H1 (cell line): ENCODE measurements at regions not wholly inside any gene's neighbourhood (a gene's known extent, or its start where the extent isn't known, plus 50 kb on each side); places are given as distances from the start of the nearest gene placed in this dataset.
A peak's percentile ranks its signal among the peaks of the same experiment; 100 is the strongest.

Source experiments
- CTCF ChIA-PET: fragments of 300-600 bp; sonication (Branson Sonifier 250); formaldehyde crosslinking; loops from one replicate; lab custom pipeline; 2021; ENCODE audit not compliant: partially characterized antibody; lab: Charles Lee
- POLR2A ChIA-PET: fragments of 300-600 bp; sonication (Branson Sonifier 250); formaldehyde crosslinking; loops from one replicate; lab custom pipeline; 2021; ENCODE audit warnings: inconsistent platforms; ENCODE audit not compliant: partially characterized antibody; lab: Charles Lee
- DNase-seq, 2 experiments: peaks; one replicate each; pipeline versions ENCODE4 v3.0.0 to v3.0.0-alpha.2; 2010 to 2022; ENCODE audit warnings: low spot score in 2 of 2, low read depth in 1 of 2, mixed read lengths in 1 of 2
- FAIRE-seq: peaks from 2 replicates; lab custom pipeline; 2011; peaks lifted over from hg19 to GRCh38; lab: Jason Lieb, UNC
- H2AFZ ChIP-seq: 2 replicates; pipeline ENCODE4 v1.8.1; 2012; ENCODE audit warnings: low read length, inconsistent platforms
- H2AK5ac ChIP-seq: 2 replicates; pipeline ENCODE4 v1.6.1; 2013; ENCODE audit warnings: low read depth, low read length
- H2BK120ac ChIP-seq: replicated peaks from 2 replicates; pipeline ENCODE3; 2013; ENCODE audit warnings: low read depth, low read length, inconsistent platforms
- H2BK12ac ChIP-seq: 2 replicates; pipeline ENCODE4 v1.6.1; 2013; ENCODE audit warnings: low read depth, low read length
- H2BK15ac ChIP-seq: 2 replicates; pipeline ENCODE4 v1.6.1; 2013; ENCODE audit warnings: low read length
- H2BK20ac ChIP-seq: 2 replicates; pipeline ENCODE4 v1.6.1; 2013; ENCODE audit warnings: low read length
- H2BK5ac ChIP-seq: 2 replicates; pipeline ENCODE4 v1.6.1; 2013; ENCODE audit warnings: low read depth, low read length
- H3K14ac ChIP-seq: 2 replicates; pipeline ENCODE4 v1.6.1; 2013; ENCODE audit warnings: inconsistent platforms; ENCODE audit not compliant: insufficient read length
- H3K18ac ChIP-seq: 2 replicates; pipeline ENCODE4 v1.6.1; 2013; ENCODE audit warnings: low read length; ENCODE audit errors: extremely low read depth
- H3K23ac ChIP-seq: 2 replicates; pipeline ENCODE4 v1.6.1; 2013; ENCODE audit warnings: inconsistent platforms; ENCODE audit not compliant: insufficient read length
- H3K23me2 ChIP-seq: 2 replicates; pipeline ENCODE4 v1.6.1; 2013; ENCODE audit warnings: low read depth, low read length
- H3K27ac ChIP-seq: 2 replicates; pipeline ENCODE4 v1.6.1; 2011; ENCODE audit warnings: low read depth, low read length, inconsistent platforms
- H3K27me3 ChIP-seq, 4 experiments: replicated peaks in 1 of 4; 1 replicate in 1 of 4; 2 replicates in 3 of 4; pipeline versions ENCODE4 v1.6.1 to v1.8.1; 2011 to 2013; ENCODE audit warnings: low read length in 3 of 4, mild to moderate bottlenecking in 3 of 4, inconsistent platforms in 2 of 4, mixed read lengths in 2 of 4, moderate library complexity in 1 of 4; ENCODE audit not compliant: control insufficient read depth in 3 of 4, insufficient read depth in 3 of 4; ENCODE audit errors: extremely low read depth in 1 of 4
- H3K36me3 ChIP-seq, 4 experiments: 2 replicates each; pipeline versions ENCODE4 v1.6.1 to v1.8.1; 2011 to 2013; ENCODE audit warnings: mild to moderate bottlenecking in 4 of 4, low read length in 3 of 4, moderate library complexity in 2 of 4, control low read depth in 1 of 4, inconsistent platforms in 1 of 4; ENCODE audit not compliant: insufficient read depth in 4 of 4, control insufficient read depth in 2 of 4
- H3K4ac ChIP-seq: replicated peaks from 2 replicates; pipeline ENCODE3; 2013; ENCODE audit warnings: low read length, low read depth, mixed read lengths, inconsistent platforms; ENCODE audit not compliant: insufficient read length
- H3K4me1 ChIP-seq, 4 experiments: replicated peaks in 1 of 4; 1 replicate in 1 of 4; 2 replicates in 3 of 4; pipeline versions ENCODE4 v1.6.1 to v1.8.1; 2011 to 2013; ENCODE audit warnings: low read length in 3 of 4, inconsistent platforms in 2 of 4, mixed read lengths in 1 of 4; ENCODE audit not compliant: insufficient read depth in 4 of 4, control insufficient read depth in 3 of 4
- H3K4me2 ChIP-seq, 2 experiments: 2 replicates each; pipeline versions ENCODE4 v1.6.1 to v1.8.1; 2011 to 2013; ENCODE audit warnings: low read depth in 2 of 2, low read length in 2 of 2, control low read depth in 1 of 2, inconsistent platforms in 1 of 2, mild to moderate bottlenecking in 1 of 2; ENCODE audit not compliant: insufficient read depth in 1 of 2
- H3K4me3 ChIP-seq, 4 experiments: fragments of 200-600, 300-600 bp in 1 of 4; sonication (generic), shearing (Covaris generic), sonication (Bioruptor Twin) in 1 of 4; 2 replicates each; pipeline versions ENCODE4 v1.5.1 to v1.8.1; 2011 to 2016; ENCODE audit warnings: low read length in 4 of 4, low read depth in 3 of 4, control low read depth in 2 of 4, inconsistent platforms in 2 of 4, mild to moderate bottlenecking in 2 of 4, mixed read lengths in 1 of 4, moderate library complexity in 1 of 4; ENCODE audit not compliant: insufficient read depth in 2 of 4; ENCODE audit errors: extremely low read depth in 1 of 4
- H3K56ac ChIP-seq: replicated peaks from 2 replicates; pipeline ENCODE3; 2013; ENCODE audit warnings: low read depth, mild to moderate bottlenecking, mixed read lengths, low read length, inconsistent platforms; ENCODE audit not compliant: insufficient read length
- H3K79me1 ChIP-seq: 2 replicates; pipeline ENCODE4 v1.6.1; 2013; ENCODE audit warnings: low read depth, low read length, control low read depth
- H3K79me2 ChIP-seq, 2 experiments: 2 replicates each; pipeline versions ENCODE4 v1.6.1 to v1.8.1; 2012 to 2013; ENCODE audit warnings: low read length in 2 of 2, mild to moderate bottlenecking in 2 of 2, inconsistent platforms in 1 of 2; ENCODE audit not compliant: insufficient read depth in 2 of 2, control insufficient read depth in 1 of 2
- H3K9ac ChIP-seq, 4 experiments: replicated peaks in 1 of 4; 1 replicate in 1 of 4; 2 replicates in 3 of 4; pipeline versions ENCODE4 v1.6.1 to v1.8.1; 2011 to 2013; ENCODE audit warnings: low read depth in 3 of 4, low read length in 3 of 4, control low read depth in 2 of 4, mild to moderate bottlenecking in 2 of 4, moderate library complexity in 2 of 4, inconsistent platforms in 1 of 4; ENCODE audit errors: extremely low read depth in 1 of 4
- H3K9me3 ChIP-seq, 2 experiments: 2 replicates each; pipeline versions ENCODE4 v1.6.1 to v1.8.1; 2012 to 2013; ENCODE audit warnings: mild to moderate bottlenecking in 2 of 2, moderate library complexity in 2 of 2, control low read depth in 1 of 2, inconsistent platforms in 1 of 2, low read depth in 1 of 2, low read length in 1 of 2, mixed read lengths in 1 of 2; ENCODE audit not compliant: insufficient read depth in 2 of 2
- H4K20me1 ChIP-seq, 2 experiments: replicated peaks in 1 of 2; 2 replicates each; pipeline versions ENCODE3 to v1.8.1; 2011 to 2013; ENCODE audit warnings: inconsistent platforms in 2 of 2, low read length in 2 of 2, mild to moderate bottlenecking in 1 of 2; ENCODE audit not compliant: insufficient read depth in 2 of 2, control insufficient read depth in 1 of 2
- H4K5ac ChIP-seq: 2 replicates; pipeline ENCODE4 v1.6.1; 2013; ENCODE audit warnings: low read length, low read depth, mixed read lengths, inconsistent platforms; ENCODE audit not compliant: insufficient read length
- H4K8ac ChIP-seq: 2 replicates; pipeline ENCODE4 v1.8.0; 2013; ENCODE audit warnings: mild to moderate bottlenecking, moderate library complexity, low read length, inconsistent platforms; ENCODE audit not compliant: insufficient read depth; ENCODE audit errors: extremely low read depth
- H4K91ac ChIP-seq: replicated peaks from 2 replicates; pipeline ENCODE3; 2013; ENCODE audit warnings: low read length, mixed read lengths, inconsistent platforms; ENCODE audit not compliant: insufficient read length
- CEBPB ChIP-seq: IDR thresholded peaks from 2 replicates; pipeline ENCODE4 v1.6.1; 2012; ENCODE audit warnings: low read depth, low read length
- CTBP2 ChIP-seq: IDR thresholded peaks from 2 replicates; pipeline ENCODE4 v1.7.0; 2011; ENCODE audit warnings: borderline replicate concordance, mild to moderate bottlenecking, moderate library complexity, mixed read lengths, low read length; ENCODE audit not compliant: insufficient read depth, insufficient read length
- JUN ChIP-seq: IDR thresholded peaks from 2 replicates; pipeline ENCODE4 v1.6.1; 2011; ENCODE audit warnings: low read depth, mild to moderate bottlenecking, improper control_type of control experiment, low read length
- MAX ChIP-seq: IDR thresholded peaks from 2 replicates; pipeline ENCODE4 v1.6.1; 2012; ENCODE audit warnings: inconsistent platforms
- NRF1 ChIP-seq: IDR thresholded peaks from 2 replicates; pipeline ENCODE4 v1.6.1; 2011; ENCODE audit warnings: mild to moderate bottlenecking, low read depth, low read length, improper control_type of control experiment
- POU5F1 ChIP-seq: IDR thresholded peaks from 2 replicates; pipeline ENCODE4 v1.6.1; 2011; ENCODE audit warnings: low read depth, mild to moderate bottlenecking, low read length, moderate library complexity
- SP4 ChIP-seq: IDR thresholded peaks from 2 replicates; pipeline ENCODE4 v1.6.1; 2012; ENCODE audit warnings: low read length, inconsistent platforms
- YY1 ChIP-seq: IDR thresholded peaks from 2 replicates; pipeline ENCODE4 v1.6.1; 2011; ENCODE audit warnings: low read depth, mild to moderate bottlenecking, low read length
- WGBS, 2 experiments: shearing (Covaris generic) in 1 of 2; methylation state at CpG; one replicate each; pipeline versions ENCODE4 v1.1.6 to v1.1.7; 2013 to 2015; ENCODE audit warnings: low lambda C conversion rate in 2 of 2, mixed read lengths in 2 of 2, inconsistent platforms in 1 of 2, low coverage in 1 of 2, missing lambda C conversion rate in 1 of 2; ENCODE audit not compliant: insufficient replicate concordance in 2 of 2, insufficient coverage in 1 of 2, insufficient read length in 1 of 2; ENCODE audit errors: extremely low coverage in 1 of 2, missing lambda C conversion rate in 1 of 2; 5-methylcytosine and 5-hydroxymethylcytosine counted together

GRCh38 chr18:10350661-10351060 lies 103.8 kb upstream of the APCDD1 start:
- no peaks in the 10 kb centered on the region for H3K79me2 ChIP-seq
- H2BK20ac ChIP-seq, result no peak overlapping the region
- H3K9ac ChIP-seq, result no peak overlapping the region
- H2AK5ac ChIP-seq, result no peak overlapping the region
- H3K4me1 ChIP-seq, result no peaks in the 10 kb centered on the region
- ChIA-PET POLR2A (no interaction called here), CTCF (interaction anchor here (1.0 kb wide), 1 partner anchor 170 kb away, joined by 3 read pairs; no protein-coding TSS in a partner anchor)
- TF ChIP-seq MAX (no peak), CEBPB (no peak), YY1 (no peak), JUN (no peak), CTBP2 (no peak), POU5F1 (no peak), SP4 (no peak), NRF1 (no peak)
- H3K4ac ChIP-seq, result no peak overlapping the region
- DNase-seq (no peak), FAIRE-seq (no peak)
- H3K23ac ChIP-seq, result no peak overlapping the region
- H4K20me1 ChIP-seq, result no peaks in the 10 kb centered on the region
- 87% methylated on average over 10 of the region's 10 CpGs; no CpG with 5 or more reads in 1 of the 2 experiments for WGBS, 2 experiments
- H3K14ac ChIP-seq, result no peak overlapping the region
- peaks cover 2% of the 10 kb centered on the region; the same call in 1 of the 2 replicates for H3K23me2 ChIP-seq
- no peak overlapping the region for H3K4me3 ChIP-seq
- no peaks in the 10 kb centered on the region for H3K79me1 ChIP-seq
- no peaks in the 10 kb centered on the region for H3K9me3 ChIP-seq
- H2BK120ac ChIP-seq, result no peak overlapping the region
- H3K4me2 ChIP-seq, result no peak overlapping the region
- no peak overlapping the region for H4K91ac ChIP-seq
- H2BK5ac ChIP-seq, result no peak overlapping the region
- no peak overlapping the region for H3K27ac ChIP-seq
- H3K36me3 ChIP-seq, result no peaks in the 10 kb centered on the region
- H2BK15ac ChIP-seq, result no peak overlapping the region
- H3K18ac ChIP-seq, result no peak overlapping the region
- no peak overlapping the region for H4K8ac ChIP-seq
- no peak overlapping the region for H3K56ac ChIP-seq
- no peak overlapping the region for H2BK12ac ChIP-seq
- H3K27me3 ChIP-seq, result no peaks in the 10 kb centered on the region
- no peak overlapping the region for H4K5ac ChIP-seq
- H2AFZ ChIP-seq, result 0 out of 2 replicates have a peak overlapping the region, but pooled peaks have one; percentile 9
